ENCODE measurements at regions not wholly inside any gene's neighbourhood (a gene's known extent, or its start where the extent isn't known, plus 50 kb on each side); places are given as distances from the start of the nearest gene placed in this dataset.
A peak's percentile ranks its signal among the peaks of the same experiment; 100 is the strongest.

DNA sequence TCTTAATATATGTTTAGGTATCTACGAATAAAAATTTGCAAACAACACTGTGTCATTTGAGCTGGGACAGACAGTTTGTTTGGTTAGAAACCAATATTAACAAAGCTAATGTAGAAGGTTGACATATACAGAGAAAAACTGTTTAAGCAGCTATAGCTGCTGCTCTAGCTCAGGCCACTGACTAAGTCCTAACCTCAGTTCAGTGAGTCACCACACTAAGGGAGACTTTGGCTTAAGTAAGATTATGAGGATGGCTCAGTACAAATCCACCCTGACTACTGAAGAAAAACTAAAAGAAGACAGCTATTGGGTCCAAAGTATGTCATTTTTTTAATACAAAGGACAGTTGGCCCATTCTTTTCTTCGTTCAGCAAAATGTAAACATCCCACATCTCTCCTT, 717.3 kb upstream of the ACTRT1 start:
- TF ChIP-seq CBX8 (IDR thresholded peaks at IDR 0.05) (no peak), RCOR1 (IDR thresholded peaks at IDR 0.05; ENCODE audit: low read depth, low read length) (no peak), MYC (IDR thresholded peaks at IDR 0.05; ENCODE audit: borderline replicate concordance, low read length) (no peak)
- Histone ChIP-seq H3K4me2 (no peak overlapping the region), H3K27ac (no peak overlapping the region), H3K9me3 (no peaks in the 10 kb centered on the region), H3K4me1 (no peaks in the 10 kb centered on the region), H3K4me3 (no peak overlapping the region)
- ATAC-seq (peak in 1 of 2 experiments; percentile 48; a peak in 1 of 6 replicates), FAIRE-seq (peak; percentile 36), DNase-seq (ENCODE audit: low read depth in 1 of 2, low spot score in 1 of 2) (no peak)
- POLR2A ChIA-PET, result no interaction called here
- 44% methylated on average over 2 of the region's 2 CpGs for WGBS (ENCODE audit: missing lambda C conversion rate)
- CTCF ChIA-PET, result interaction anchor here (1.4 kb wide), 1 partner anchor 12 kb away, joined by 3 read pairs; no protein-coding TSS in a partner anchor

DNA sequence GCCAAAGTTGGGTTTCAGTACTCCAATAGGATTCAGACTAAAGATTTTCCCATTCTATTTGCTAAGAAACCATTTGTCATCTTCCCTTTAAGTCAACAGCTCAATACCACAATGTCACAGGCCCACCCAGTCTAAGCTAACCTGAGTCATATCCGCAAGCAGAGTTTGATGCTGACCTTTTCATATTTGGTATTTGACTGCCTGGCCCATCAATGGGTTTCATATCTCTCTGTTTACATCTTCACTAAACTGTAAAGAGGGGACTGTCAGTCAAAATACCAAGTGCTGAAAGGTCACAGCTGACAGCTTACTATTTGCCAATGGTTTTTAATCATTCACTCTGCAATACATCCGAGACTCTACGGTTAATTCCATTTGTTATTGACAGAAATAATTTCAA, 707.5 kb upstream of the ACTRT1 start:
- WGBS (ENCODE audit: missing lambda C conversion rate), result 0% methylated on average over 3 of the region's 3 CpGs
- TF ChIP-seq KDM1A (IDR thresholded peaks at IDR 0.05; ENCODE audit: low read depth), result no peak
- TF ChIP-seq TFCP2L1 (CRISPR knock-in tag; IDR thresholded peaks at IDR 0.05), result no peak
- no peak for TF ChIP-seq ZSCAN20 (CRISPR knock-in tag; IDR thresholded peaks at IDR 0.05)
- TF ChIP-seq, protein P1, sequence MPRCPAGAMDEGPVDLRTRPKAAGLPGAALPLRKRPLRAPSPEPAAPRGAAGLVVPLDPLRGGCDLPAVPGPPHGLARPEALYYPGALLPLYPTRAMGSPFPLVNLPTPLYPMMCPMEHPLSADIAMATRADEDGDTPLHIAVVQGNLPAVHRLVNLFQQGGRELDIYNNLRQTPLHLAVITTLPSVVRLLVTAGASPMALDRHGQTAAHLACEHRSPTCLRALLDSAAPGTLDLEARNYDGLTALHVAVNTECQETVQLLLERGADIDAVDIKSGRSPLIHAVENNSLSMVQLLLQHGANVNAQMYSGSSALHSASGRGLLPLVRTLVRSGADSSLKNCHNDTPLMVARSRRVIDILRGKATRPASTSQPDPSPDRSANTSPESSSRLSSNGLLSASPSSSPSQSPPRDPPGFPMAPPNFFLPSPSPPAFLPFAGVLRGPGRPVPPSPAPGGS (IDR thresholded peaks at IDR 0.05), result peak; percentile 23; the same call in 1 of the 3 replicates
- peak; percentile 80 for TF ChIP-seq GATA3 (IDR thresholded peaks at IDR 0.05; ENCODE audit: borderline replicate concordance)
- TF ChIP-seq ZC3H11A (IDR thresholded peaks at IDR 0.05), result no peak
- TF ChIP-seq SREBF2 (IDR thresholded peaks at IDR 0.05), result no peak
- peak; percentile 40 to 44; a peak in 2 of 5 replicates for TF ChIP-seq JUN (IDR thresholded peaks at IDR 0.05)
- TF ChIP-seq, protein P2, sequence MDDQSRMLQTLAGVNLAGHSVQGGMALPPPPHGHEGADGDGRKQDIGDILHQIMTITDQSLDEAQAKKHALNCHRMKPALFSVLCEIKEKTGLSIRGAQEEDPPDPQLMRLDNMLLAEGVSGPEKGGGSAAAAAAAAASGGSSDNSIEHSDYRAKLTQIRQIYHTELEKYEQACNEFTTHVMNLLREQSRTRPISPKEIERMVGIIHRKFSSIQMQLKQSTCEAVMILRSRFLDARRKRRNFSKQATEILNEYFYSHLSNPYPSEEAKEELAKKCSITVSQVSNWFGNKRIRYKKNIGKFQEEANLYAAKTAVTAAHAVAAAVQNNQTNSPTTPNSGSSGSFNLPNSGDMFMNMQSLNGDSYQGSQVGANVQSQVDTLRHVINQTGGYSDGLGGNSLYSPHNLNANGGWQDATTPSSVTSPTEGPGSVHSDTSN (IDR thresholded peaks at IDR 0.05), result 0 out of 2 replicates have a peak, but pooled peaks have one; percentile 24
- no peak for TF ChIP-seq RFX5 (IDR thresholded peaks at IDR 0.05)
- TF ChIP-seq MAFK (IDR thresholded peaks at IDR 0.05; ENCODE audit: partially characterized antibody), result peak; percentile 64
- no peak for TF ChIP-seq CTCF (IDR thresholded peaks at IDR 0.05)
- TF ChIP-seq CHD2 (IDR thresholded peaks at IDR 0.05; ENCODE audit: low read length, partially characterized antibody), result no peak
- peak; percentile 55; the same call in 1 of the 2 replicates for TF ChIP-seq JUNB (IDR thresholded peaks at IDR 0.05)
- no peak for TF ChIP-seq RCOR1 (IDR thresholded peaks at IDR 0.05; ENCODE audit: low read depth, low read length)
- TF ChIP-seq NFE2L2 (conservative IDR thresholded peaks at IDR 0.05; ENCODE audit: low read length), result no peak
- peak in 1 of 2 experiments; percentile 41; a peak in 1 of 5 replicates for TF ChIP-seq EP300 (IDR thresholded peaks at IDR 0.05)
- TF ChIP-seq FOSL2 (IDR thresholded peaks at IDR 0.05), result no peak
- TF ChIP-seq FOSL2 (CRISPR knock-in tag; IDR thresholded peaks at IDR 0.05), result peak; percentile 52
- Histone ChIP-seq H3K4me1 (peaks cover 13% of the 10 kb centered on the region; the same call in 2 of the 3 replicates), H3K27ac (peak overlapping the region in 1 of 2 experiments; percentile 48; a peak in 1 of 6 replicates), H3K9me3 (no peaks in the 10 kb centered on the region), H3K4me2 (peak overlapping the region; percentile 55), H3K4me3 (no peak overlapping the region)
- peak; percentile 7 for FAIRE-seq
- peak in 1 of 2 experiments; percentile 85 for DNase-seq (ENCODE audit: low read depth in 1 of 2, low spot score in 1 of 2)
- CTCF ChIA-PET, result no interaction called here
- peak; percentile 91 to 97 for ATAC-seq
- POLR2A ChIA-PET, result no interaction called here

GRCh38 chrX:128759177-128759576, 707.0 kb upstream of the ACTRT1 start:
- H3K4me3 ChIP-seq, result no peak overlapping the region
- no peak for FAIRE-seq
- WGBS (ENCODE audit: missing lambda C conversion rate), result 70% methylated on average over 1 of the region's 1 CpG

More at GRCh38 chrX:128759177-128759576, 707.0 kb upstream of the ACTRT1 start:
- H3K4me2 ChIP-seq, result peak overlapping the region; percentile 55
- peaks cover 16% of the 10 kb centered on the region; the same call in 2 of the 3 replicates for H3K4me1 ChIP-seq
- ATAC-seq, result peak in 1 of 2 experiments; percentile 13; a peak in 2 of 6 replicates
- TF ChIP-seq MYC (IDR thresholded peaks at IDR 0.05; ENCODE audit: borderline replicate concordance, low read length) (no peak), CHD2 (IDR thresholded peaks at IDR 0.05; ENCODE audit: low read length, partially characterized antibody) (no peak), HOXB13 (CRISPR knock-in tag; IDR thresholded peaks at IDR 0.05; ENCODE audit: low read depth) (no peak), MAFK (IDR thresholded peaks at IDR 0.05; ENCODE audit: partially characterized antibody) (no peak), HDAC2 (IDR thresholded peaks at IDR 0.05) (no peak), NPAS2 (CRISPR knock-in tag; IDR thresholded peaks at IDR 0.05; ENCODE audit: borderline replicate concordance) (no peak), RARB (CRISPR knock-in tag; IDR thresholded peaks at IDR 0.05) (no peak), NR3C1 (IDR thresholded peaks at IDR 0.05) (no peak), HEYL (CRISPR knock-in tag; IDR thresholded peaks at IDR 0.05) (no peak), POLR2A (IDR thresholded peaks at IDR 0.05; ENCODE audit: low read length) (no peak), JUN (IDR thresholded peaks at IDR 0.05) (no peak), TFCP2L1 (CRISPR knock-in tag; IDR thresholded peaks at IDR 0.05) (no peak), SMC3 (IDR thresholded peaks at IDR 0.05) (no peak), RNF2 (IDR thresholded peaks at IDR 0.05; ENCODE audit: borderline replicate concordance, low read depth) (no peak), RCOR1 (IDR thresholded peaks at IDR 0.05; ENCODE audit: low read depth, low read length) (no peak)
- TF ChIP-seq, protein P3, sequence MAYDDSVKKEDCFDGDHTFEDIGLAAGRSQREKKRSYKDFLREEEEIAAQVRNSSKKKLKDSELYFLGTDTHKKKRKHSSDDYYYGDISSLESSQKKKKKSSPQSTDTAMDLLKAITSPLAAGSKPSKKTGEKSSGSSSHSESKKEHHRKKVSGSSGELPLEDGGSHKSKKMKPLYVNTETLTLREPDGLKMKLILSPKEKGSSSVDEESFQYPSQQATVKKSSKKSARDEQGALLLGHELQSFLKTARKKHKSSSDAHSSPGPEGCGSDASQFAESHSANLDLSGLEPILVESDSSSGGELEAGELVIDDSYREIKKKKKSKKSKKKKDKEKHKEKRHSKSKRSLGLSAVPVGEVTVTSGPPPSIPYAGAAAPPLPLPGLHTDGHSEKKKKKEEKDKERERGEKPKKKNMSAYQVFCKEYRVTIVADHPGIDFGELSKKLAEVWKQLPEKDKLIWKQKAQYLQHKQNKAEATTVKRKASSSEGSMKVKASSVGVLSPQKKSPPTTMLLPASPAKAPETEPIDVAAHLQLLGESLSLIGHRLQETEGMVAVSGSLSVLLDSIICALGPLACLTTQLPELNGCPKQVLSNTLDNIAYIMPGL (CRISPR knock-in tag; IDR thresholded peaks at IDR 0.05; ENCODE audit: borderline replicate concordance), result no peak
- H3K27ac ChIP-seq, result peak overlapping the region in 1 of 2 experiments; percentile 48; a peak in 1 of 6 replicates
- ChIA-PET POLR2A (no interaction called here), CTCF (no interaction called here)
- no peak for DNase-seq (ENCODE audit: low read depth in 1 of 2, low spot score in 1 of 2)
- no peaks in the 10 kb centered on the region for H3K9me3 ChIP-seq

All from A549 (cell line).